NCI-H524 treated with DMSO at 0.1 percent for 48 hours (cell line): ENCODE measurements at regions not wholly inside any gene's neighbourhood (a gene's known extent, or its start where the extent isn't known, plus 50 kb on each side); places are given as distances from the start of the nearest gene placed in this dataset.

Experiments used
- DNase-seq: peaks from one replicate; lab custom pipeline; 2025; lab: John Stamatoyannopoulos, UW

- DNase-seq, result no peak
These were observed 240.6 kb upstream of the NT5C1B start for GRCh38 chr2:18829976-18830375.

- DNase-seq, result no peak
These were observed 240.0 kb upstream of the NT5C1B start for GRCh38 chr2:18829251-18829902.

- DNase-seq, result no peak
These were observed 238.9 kb upstream of the NT5C1B start for GRCh38 chr2:18828296-18828695.

GRCh38 chr2:18825838-18826237 is 236.5 kb upstream of the NT5C1B start:
- DNase-seq, result peak; percentile 28

- DNase-seq, result no peak
These were observed 235.5 kb upstream of the NT5C1B start for GRCh38 chr2:18824915-18825314.

- DNase-seq, result no peak
These were observed 235.0 kb upstream of the NT5C1B start for GRCh38 chr2:18824325-18824790.

GRCh38 chr2:18821431-18821830 is 232.1 kb upstream of the NT5C1B start:
- no peak for DNase-seq

GRCh38 chr2:18820966-18821365 is 231.6 kb upstream of the NT5C1B start:
- no peak for DNase-seq

- DNase-seq, result no peak
These were observed 230.2 kb upstream of the NT5C1B start for GRCh38 chr2:18819566-18819965.

- no peak for DNase-seq
These were observed 225.0 kb upstream of the NT5C1B start for GRCh38 chr2:18814387-18814786.

- DNase-seq, result no peak
These were observed 215.2 kb upstream of the NT5C1B start for GRCh38 chr2:18804536-18804935.

GRCh38 chr2:18803141-18803939 is 214.0 kb upstream of the NT5C1B start:
- no peak for DNase-seq

GRCh38 chr2:18800240-18800971 is 211.0 kb upstream of the NT5C1B start:
- DNase-seq, result no peak

GRCh38 chr2:18799397-18799796 is 210.0 kb upstream of the NT5C1B start:
- no peak for DNase-seq

GRCh38 chr2:18797133-18797845 is 207.9 kb upstream of the NT5C1B start:
- no peak for DNase-seq

GRCh38 chr2:18795906-18796305 is 206.5 kb upstream of the NT5C1B start:
- DNase-seq, result no peak

GRCh38 chr2:18792684-18793083 is 203.3 kb upstream of the NT5C1B start:
- no peak for DNase-seq

- no peak for DNase-seq
These were observed 202.9 kb upstream of the NT5C1B start for GRCh38 chr2:18792226-18792629.

GRCh38 chr2:18791172-18791797 is 201.9 kb upstream of the NT5C1B start:
- no peak for DNase-seq

GRCh38 chr2:18790509-18791171 is 201.3 kb upstream of the NT5C1B start:
- no peak for DNase-seq

- no peak for DNase-seq
These were observed 199.2 kb upstream of the NT5C1B start for GRCh38 chr2:18788592-18788991.
